K562 (cell line): ENCODE measurements at regions not wholly inside any gene's neighbourhood (a gene's known extent, or its start where the extent isn't known, plus 50 kb on each side); places are given as distances from the start of the nearest gene placed in this dataset.

Experiments
- ATAC-seq: fragments of 200-7000 bp; cut with Tn5 transposase; 3 replicates; pipeline ENCODE4 v1.9.1; 2020; ENCODE audit warnings: moderate library complexity
- BruUV-seq: library from RNA; stranded (reverse); fragments of 400-500 nt; replicated peaks from 2 replicates; lab custom pipeline; 2021; lab: Mats Ljungman, UMichigan
- CTCF ChIA-PET: fragments of 300-600 bp; formaldehyde crosslinking; extraction: SDS; loops from one replicate; lab custom pipeline; 2021; ENCODE audit warnings: low intra/inter-chr PET ratio; lab: Yijun Ruan, JAX
- POLR2A ChIA-PET: fragments of 300-600, 350-650 bp; sonication (Branson Sonifier 250); formaldehyde crosslinking; extraction: SDS; loops from one replicate; lab custom pipeline; 2021; ENCODE audit warnings: antibody characterized with exemption, inconsistent platforms; lab: Yijun Ruan, JAX
- DNase-seq, 4 experiments: peaks; one replicate each; pipeline versions ENCODE4 v3.0.0 to v3.0.0-alpha.2; 2011 to 2018; ENCODE audit warnings: low spot score in 3 of 4, mixed read lengths in 3 of 4; ENCODE audit errors: extremely low read depth in 1 of 4
- FAIRE-seq: peaks from 2 replicates; lab custom pipeline; 2011; peaks lifted over from hg19 to GRCh38; lab: Jason Lieb, UNC
- H2AFZ ChIP-seq: 2 replicates; pipeline ENCODE4 v1.6.0; 2011; ENCODE audit warnings: low read depth, low read length, control low read depth, inconsistent platforms
- H3K27ac ChIP-seq: fragments of 200-600 bp; 3 replicates; pipeline ENCODE4 v1.8.0; 2011; ENCODE audit warnings: low read depth, mild to moderate bottlenecking, control low read depth, inconsistent platforms, low read length, moderate library complexity, mixed read lengths; ENCODE audit errors: extremely low read depth
- H3K27me3 ChIP-seq, 2 experiments: fragments of 300-600 bp in 1 of 2; 2 replicates in 1 of 2; 3 replicates in 1 of 2; pipeline versions ENCODE4 v1.6.0 to v1.8.0; 2011; ENCODE audit warnings: inconsistent platforms in 2 of 2, low read length in 2 of 2, mild to moderate bottlenecking in 1 of 2, mixed read lengths in 1 of 2, moderate library complexity in 1 of 2; ENCODE audit not compliant: control insufficient read depth in 2 of 2, insufficient read depth in 2 of 2
- H3K36me3 ChIP-seq: fragments of 300-600 bp; 3 replicates; pipeline ENCODE4 v1.8.0; 2011; ENCODE audit warnings: mild to moderate bottlenecking, low read length, inconsistent platforms; ENCODE audit not compliant: control insufficient read depth, insufficient read depth
- H3K4me1 ChIP-seq, 2 experiments: fragments of 200-600 bp in 1 of 2; replicated peaks in 1 of 2; 2 replicates in 1 of 2; 3 replicates in 1 of 2; pipeline versions ENCODE4 v1.5.1 to v1.8.0; 2011; ENCODE audit warnings: inconsistent platforms in 2 of 2, low read length in 2 of 2, mild to moderate bottlenecking in 1 of 2, mixed read lengths in 1 of 2, moderate library complexity in 1 of 2; ENCODE audit not compliant: control insufficient read depth in 2 of 2, insufficient read depth in 2 of 2
- H3K4me2 ChIP-seq: 2 replicates; pipeline ENCODE4 v1.6.1; 2011; ENCODE audit warnings: low read length, control low read depth, inconsistent platforms, mixed read lengths; ENCODE audit not compliant: insufficient read depth
- H3K4me3 ChIP-seq: fragments of 200-600 bp; sonication (generic), shearing (Covaris generic); 2 replicates; pipeline ENCODE4 v1.5.1; 2016; ENCODE audit warnings: control low read depth, inconsistent platforms
- H3K79me2 ChIP-seq: fragments of 200-600 bp; 3 replicates; pipeline ENCODE4 v1.8.0; 2011; ENCODE audit warnings: low read length, inconsistent platforms; ENCODE audit not compliant: control insufficient read depth, insufficient read depth
- H3K9ac ChIP-seq, 2 experiments: 2 replicates each; pipeline versions ENCODE4 v1.6.0 to v1.6.1; 2011; ENCODE audit warnings: low read depth in 2 of 2, low read length in 2 of 2, control low read depth in 1 of 2, inconsistent platforms in 1 of 2, mild to moderate bottlenecking in 1 of 2, mixed read lengths in 1 of 2; ENCODE audit not compliant: insufficient read depth in 1 of 2
- H3K9me1 ChIP-seq: one replicate; pipeline ENCODE4 v1.6.0; 2011; ENCODE audit warnings: inconsistent platforms, mild to moderate bottlenecking, low read length, moderate library complexity; ENCODE audit not compliant: control insufficient read depth, insufficient read depth
- H3K9me3 ChIP-seq: replicated peaks from 2 replicates; pipeline ENCODE4 v1.5.1; 2011; ENCODE audit warnings: low read depth, low read length, inconsistent platforms; ENCODE audit not compliant: control insufficient read depth, insufficient read depth
- H4K20me1 ChIP-seq: replicated peaks from 2 replicates; pipeline ENCODE4 v1.6.1; 2011; ENCODE audit warnings: low read length, inconsistent platforms, mixed read lengths; ENCODE audit not compliant: control insufficient read depth, insufficient read depth
- CBX1 ChIP-seq: sonication (generic); IDR thresholded peaks from 2 replicates; pipeline ENCODE4 v1.6.1; 2016; ENCODE audit warnings: antibody characterized with exemption, low read depth, mild to moderate bottlenecking
- CHD1 ChIP-seq: fragments of 200-600 bp; sonication (generic); IDR thresholded peaks from one replicate; pipeline ENCODE4 v1.6.1; 2012; ENCODE audit warnings: mild to moderate bottlenecking, moderate library complexity, low read length, inconsistent platforms
- DACH1 ChIP-seq: fragments of 450-650 bp; IDR thresholded peaks from 2 replicates; pipeline ENCODE4 v1.6.1; 2018; ENCODE audit not compliant: partially characterized antibody
- EGR1 ChIP-seq: fragments of 450-650 bp; conservative IDR thresholded peaks from 2 replicates; pipeline ENCODE4 v1.6.1; 2017; ENCODE audit warnings: mild to moderate bottlenecking
- EP400 ChIP-seq: fragments of 450-650 bp; IDR thresholded peaks from 2 replicates; pipeline ENCODE4 v1.6.1; 2017; ENCODE audit warnings: antibody characterized with exemption, mild to moderate bottlenecking, moderate library complexity
- MAFK ChIP-seq: IDR thresholded peaks from 2 replicates; pipeline ENCODE4 v1.6.1; 2011; ENCODE audit warnings: low read length, improper control_type of control experiment
- RFX5 ChIP-seq: IDR thresholded peaks from 2 replicates; pipeline ENCODE4 v1.6.1; 2011; ENCODE audit warnings: low read depth, mild to moderate bottlenecking, improper control_type of control experiment, low read length
- TAL1 ChIP-seq: fragments of 450-650 bp; IDR thresholded peaks from 2 replicates; pipeline ENCODE4 v1.6.1; 2016; ENCODE audit warnings: mild to moderate bottlenecking
- XRCC4 ChIP-seq: IDR thresholded peaks from one replicate; pipeline ENCODE4 v1.6.1; 2011; ENCODE audit not compliant: insufficient read depth, insufficient read length; ENCODE audit errors: extremely low read depth
- WGBS: fragments of 100-300 bp; shearing (Covaris generic); methylation state at CpG from one replicate; pipeline ENCODE4 v1.1.6; 2016; ENCODE audit warnings: low coverage, mixed read lengths; ENCODE audit not compliant: insufficient coverage; ENCODE audit errors: missing lambda C conversion rate; 5-methylcytosine and 5-hydroxymethylcytosine counted together
- in situ Hi-C: fragments of 300-500 bp; cut with MboI; formaldehyde crosslinking; loops from 4 replicates; pipeline ENCODE4 v1.15.0; 2018; ENCODE audit warnings: inconsistent platforms, mixed read lengths
- intact Hi-C: fragments of 100-400 bp; cut with micrococcal nuclease; formaldehyde crosslinking; loops from 2 replicates; pipeline ENCODE4 v1.14.2; 2022
- TF ChIP-seq, protein P1 (sequence below), 2 experiments: fragments of 450-650 bp; formaldehyde crosslinking in 1 of 2; IDR thresholded peaks; 2 replicates each; pipeline versions ENCODE4 v1.4.0 to v1.6.1; 2014 to 2020; ENCODE audit warnings: mild to moderate bottlenecking in 2 of 2, borderline replicate concordance in 1 of 2, low read depth in 1 of 2
- TF ChIP-seq, protein P2 (sequence below): fragments of 250-450 bp; sonication (Bioruptor Pico); IDR thresholded peaks from 2 replicates; pipeline ENCODE4 v1.8.0; 2022; ENCODE audit warnings: inconsistent platforms

DNA sequence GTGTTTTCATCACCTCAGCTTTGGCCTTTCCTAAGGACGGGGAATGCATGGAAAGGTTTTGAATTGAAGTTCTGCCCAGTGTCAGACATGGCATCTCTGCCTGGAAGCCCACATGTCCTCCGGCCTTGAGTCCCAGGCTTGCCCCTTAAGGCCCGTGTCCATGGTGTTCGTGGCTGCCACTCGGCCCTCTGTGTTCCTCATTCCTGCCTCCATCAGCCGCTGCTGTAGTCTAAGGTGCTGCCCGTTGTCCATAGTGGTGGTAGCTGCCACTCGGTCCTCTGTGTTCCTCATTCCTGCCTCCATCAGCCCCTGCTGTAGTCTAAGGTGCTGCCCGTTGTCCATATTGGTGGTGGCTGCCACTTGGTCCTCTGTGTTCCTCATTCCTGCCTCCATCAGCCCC is 180.7 kb upstream of the SHH start:
- Histone ChIP-seq H3K27ac (no peak overlapping the region), H4K20me1 (0 out of 2 replicates have a peak, but pooled peaks cover 8% of the 10 kb centered on the region), H3K4me2 (no peak overlapping the region), H3K9me1 (no peaks in the 10 kb centered on the region)
- ATAC-seq (no peak), DNase-seq (no peak), FAIRE-seq (no peak)
- POLR2A ChIA-PET, result interaction anchor here (0.7 kb wide), 1 partner anchor 1237 kb away, joined by 4 read pairs; no protein-coding TSS in a partner anchor
- in situ Hi-C loops, result no loop called here
- no peak for TF ChIP-seq CBX1
- TF ChIP-seq EGR1, result no peak
- no peak for TF ChIP-seq MAFK
- TF ChIP-seq DACH1, result no peak
- TF ChIP-seq TAL1, result no peak
- no peak for TF ChIP-seq CHD1
- TF ChIP-seq, protein P1, sequence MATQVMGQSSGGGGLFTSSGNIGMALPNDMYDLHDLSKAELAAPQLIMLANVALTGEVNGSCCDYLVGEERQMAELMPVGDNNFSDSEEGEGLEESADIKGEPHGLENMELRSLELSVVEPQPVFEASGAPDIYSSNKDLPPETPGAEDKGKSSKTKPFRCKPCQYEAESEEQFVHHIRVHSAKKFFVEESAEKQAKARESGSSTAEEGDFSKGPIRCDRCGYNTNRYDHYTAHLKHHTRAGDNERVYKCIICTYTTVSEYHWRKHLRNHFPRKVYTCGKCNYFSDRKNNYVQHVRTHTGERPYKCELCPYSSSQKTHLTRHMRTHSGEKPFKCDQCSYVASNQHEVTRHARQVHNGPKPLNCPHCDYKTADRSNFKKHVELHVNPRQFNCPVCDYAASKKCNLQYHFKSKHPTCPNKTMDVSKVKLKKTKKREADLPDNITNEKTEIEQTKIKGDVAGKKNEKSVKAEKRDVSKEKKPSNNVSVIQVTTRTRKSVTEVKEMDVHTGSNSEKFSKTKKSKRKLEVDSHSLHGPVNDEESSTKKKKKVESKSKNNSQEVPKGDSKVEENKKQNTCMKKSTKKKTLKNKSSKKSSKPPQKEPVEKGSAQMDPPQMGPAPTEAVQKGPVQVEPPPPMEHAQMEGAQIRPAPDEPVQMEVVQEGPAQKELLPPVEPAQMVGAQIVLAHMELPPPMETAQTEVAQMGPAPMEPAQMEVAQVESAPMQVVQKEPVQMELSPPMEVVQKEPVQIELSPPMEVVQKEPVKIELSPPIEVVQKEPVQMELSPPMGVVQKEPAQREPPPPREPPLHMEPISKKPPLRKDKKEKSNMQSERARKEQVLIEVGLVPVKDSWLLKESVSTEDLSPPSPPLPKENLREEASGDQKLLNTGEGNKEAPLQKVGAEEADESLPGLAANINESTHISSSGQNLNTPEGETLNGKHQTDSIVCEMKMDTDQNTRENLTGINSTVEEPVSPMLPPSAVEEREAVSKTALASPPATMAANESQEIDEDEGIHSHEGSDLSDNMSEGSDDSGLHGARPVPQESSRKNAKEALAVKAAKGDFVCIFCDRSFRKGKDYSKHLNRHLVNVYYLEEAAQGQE (IDR thresholded peaks at IDR 0.05; ENCODE audit: borderline replicate concordance), result no peak
- TF ChIP-seq, protein P1 (CRISPR knock-in tag; IDR thresholded peaks at IDR 0.05; ENCODE audit: low read depth), result no peak
- no peak for TF ChIP-seq XRCC4
- TF ChIP-seq RFX5, result no peak
- TF ChIP-seq, protein P2, sequence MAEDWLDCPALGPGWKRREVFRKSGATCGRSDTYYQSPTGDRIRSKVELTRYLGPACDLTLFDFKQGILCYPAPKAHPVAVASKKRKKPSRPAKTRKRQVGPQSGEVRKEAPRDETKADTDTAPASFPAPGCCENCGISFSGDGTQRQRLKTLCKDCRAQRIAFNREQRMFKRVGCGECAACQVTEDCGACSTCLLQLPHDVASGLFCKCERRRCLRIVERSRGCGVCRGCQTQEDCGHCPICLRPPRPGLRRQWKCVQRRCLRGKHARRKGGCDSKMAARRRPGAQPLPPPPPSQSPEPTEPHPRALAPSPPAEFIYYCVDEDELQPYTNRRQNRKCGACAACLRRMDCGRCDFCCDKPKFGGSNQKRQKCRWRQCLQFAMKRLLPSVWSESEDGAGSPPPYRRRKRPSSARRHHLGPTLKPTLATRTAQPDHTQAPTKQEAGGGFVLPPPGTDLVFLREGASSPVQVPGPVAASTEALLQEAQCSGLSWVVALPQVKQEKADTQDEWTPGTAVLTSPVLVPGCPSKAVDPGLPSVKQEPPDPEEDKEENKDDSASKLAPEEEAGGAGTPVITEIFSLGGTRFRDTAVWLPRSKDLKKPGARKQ, result no peak
- TF ChIP-seq EP400, result no peak
- TF ChIP-seq, all 486 proteins: peak for 0
- Histone ChIP-seq H3K9me3 (peaks cover 3% of the 10 kb centered on the region; the same call in 1 of the 2 replicates), H3K27me3 (peaks cover 16 to 41% of the 10 kb centered on the region in 2 experiments; a peak in 4 of 5 replicates), H3K36me3 (no peaks in the 10 kb centered on the region), H3K79me2 (no peaks in the 10 kb centered on the region), H3K4me1 (no peaks in the 10 kb centered on the region), H3K4me3 (no peak overlapping the region), H2AFZ (no peak overlapping the region), H3K9ac (no peak overlapping the region)
- 0% methylated on average over 9 of the region's 9 CpGs for WGBS
- no TSS peak for BruUV-seq
- CTCF ChIA-PET, result no interaction called here
- intact Hi-C loops, result no loop called here
